Tibial nerve (tissue), 4 donors: ENCODE measurements at regions not wholly inside any gene's neighbourhood (a gene's known extent, or its start where the extent isn't known, plus 50 kb on each side); places are given as distances from the start of the nearest gene placed in this dataset.

Experiments used
- CTCF ChIP-seq, 5 experiments: fragments of 200-600 bp in 3 of 5; fragments of 450-650 bp in 2 of 5; sonication (generic) in 3 of 5; IDR thresholded peaks; one replicate each; pipeline ENCODE4 v1.5.1; 2016 to 2019; ENCODE audit warnings: antibody characterized with exemption in 5 of 5, mild to moderate bottlenecking in 3 of 5, moderate library complexity in 2 of 5
- EP300 ChIP-seq, 2 donors: sonication (generic); formaldehyde crosslinking; IDR thresholded peaks; one replicate each; pipeline ENCODE4 v1.6.1; 2017; ENCODE audit warnings: antibody characterized with exemption in 2 of 2, mild to moderate bottlenecking in 1 of 2
- POLR2A ChIP-seq, 2 donors: fragments of 450-650 bp; IDR thresholded peaks; one replicate each; pipeline ENCODE4 v1.6.1; 2017; ENCODE audit warnings: antibody characterized with exemption in 2 of 2, mild to moderate bottlenecking in 2 of 2, moderate library complexity in 2 of 2

GRCh38 chr4:79249881-79250503 is 75.9 kb downstream of the NAA11 start:
- TF ChIP-seq POLR2A (IDR thresholded peaks at IDR 0.05): no peak
- TF ChIP-seq CTCF (IDR thresholded peaks at IDR 0.05): no peak
- no peak for TF ChIP-seq EP300 (IDR thresholded peaks at IDR 0.05)
